ENCODE measurements at regions not wholly inside any gene's neighbourhood (a gene's known extent, or its start where the extent isn't known, plus 50 kb on each side); places are given as distances from the start of the nearest gene placed in this dataset.

GRCh38 chr6:147849401-147850330 is 341.2 kb downstream of the SAMD5 start:
- H3K27me3 Mint-ChIP-seq, result no peaks in the 10 kb centered on the region
- CTCF ChIA-PET, result no interaction called here
- intact Hi-C loops (cut with micrococcal nuclease), result no loop called here

GRCh38 chr6:147852772-147853171 is 344.3 kb downstream of the SAMD5 start:
- no peaks in the 10 kb centered on the region for H3K4me1 Mint-ChIP-seq (ENCODE audit: low read depth)
- no peaks in the 10 kb centered on the region for H3K9me3 Mint-ChIP-seq
- intact Hi-C loops (cut with micrococcal nuclease), result no loop called here
- POLR2A ChIA-PET, result no interaction called here
- CTCF ChIA-PET, result no interaction called here
- H3K4me3 Mint-ChIP-seq, result no peak overlapping the region
- H3K36me3 Mint-ChIP-seq, result no peaks in the 10 kb centered on the region
- no peaks in the 10 kb centered on the region for H3K27me3 Mint-ChIP-seq
- no peak for DNase-seq
- H3K27ac Mint-ChIP-seq, result no peak overlapping the region

More at GRCh38 chr6:147849401-147850330, 341.2 kb downstream of the SAMD5 start:
- no peak for DNase-seq
- Mint-ChIP-seq H3K36me3 (no peaks in the 10 kb centered on the region), H3K9me3 (no peaks in the 10 kb centered on the region), H3K4me1 (ENCODE audit: low read depth) (no peaks in the 10 kb centered on the region), H3K27ac (no peak overlapping the region), H3K4me3 (no peak overlapping the region)
- POLR2A ChIA-PET, result no interaction called here

GRCh38 chr6:147853574-147853973 is 345.1 kb downstream of the SAMD5 start:
- no peaks in the 10 kb centered on the region for H3K4me1 Mint-ChIP-seq (ENCODE audit: low read depth)
- no peaks in the 10 kb centered on the region for H3K36me3 Mint-ChIP-seq

GRCh38 chr6:147855803-147856482 is 347.5 kb downstream of the SAMD5 start:
- H3K9me3 Mint-ChIP-seq, result no peaks in the 10 kb centered on the region
- DNase-seq, result no peak
- H3K27me3 Mint-ChIP-seq, result no peaks in the 10 kb centered on the region
- ChIA-PET CTCF (no interaction called here), POLR2A (no interaction called here)
- intact Hi-C loops (cut with micrococcal nuclease), result no loop called here
- no peak overlapping the region for H3K27ac Mint-ChIP-seq
- no peaks in the 10 kb centered on the region for H3K4me1 Mint-ChIP-seq (ENCODE audit: low read depth)
- no peak overlapping the region for H3K4me3 Mint-ChIP-seq
- no peaks in the 10 kb centered on the region for H3K36me3 Mint-ChIP-seq

More at GRCh38 chr6:147853574-147853973, 345.1 kb downstream of the SAMD5 start:
- H3K4me3 Mint-ChIP-seq, result no peak overlapping the region
- ChIA-PET POLR2A (no interaction called here), CTCF (no interaction called here)
- DNase-seq, result no peak
- intact Hi-C loops (cut with micrococcal nuclease), result no loop called here
- H3K27ac Mint-ChIP-seq, result no peak overlapping the region
- no peaks in the 10 kb centered on the region for H3K9me3 Mint-ChIP-seq
- H3K27me3 Mint-ChIP-seq, result no peaks in the 10 kb centered on the region

GRCh38 chr6:147856687-147857086 is 348.2 kb downstream of the SAMD5 start:
- Mint-ChIP-seq H3K27ac (no peak overlapping the region), H3K27me3 (no peaks in the 10 kb centered on the region), H3K9me3 (no peaks in the 10 kb centered on the region), H3K36me3 (no peaks in the 10 kb centered on the region), H3K4me1 (ENCODE audit: low read depth) (no peaks in the 10 kb centered on the region), H3K4me3 (no peak overlapping the region)
- no peak for DNase-seq
- POLR2A ChIA-PET, result no interaction called here
- intact Hi-C loops (cut with micrococcal nuclease), result no loop called here
- CTCF ChIA-PET, result no interaction called here

GRCh38 chr6:147858421-147858820 is 349.9 kb downstream of the SAMD5 start:
- no peak overlapping the region for H3K4me3 Mint-ChIP-seq
- H3K9me3 Mint-ChIP-seq, result no peaks in the 10 kb centered on the region
- no peaks in the 10 kb centered on the region for H3K36me3 Mint-ChIP-seq
- POLR2A ChIA-PET, result no interaction called here
- intact Hi-C loops (cut with micrococcal nuclease), result no loop called here
- H3K27ac Mint-ChIP-seq, result no peak overlapping the region
- H3K27me3 Mint-ChIP-seq, result no peaks in the 10 kb centered on the region
- H3K4me1 Mint-ChIP-seq (ENCODE audit: low read depth), result no peaks in the 10 kb centered on the region
- no peak for DNase-seq
- CTCF ChIA-PET, result no interaction called here

GRCh38 chr6:147859071-147859470 is 350.6 kb downstream of the SAMD5 start:
- Mint-ChIP-seq H3K4me3 (no peak overlapping the region), H3K27me3 (no peaks in the 10 kb centered on the region), H3K4me1 (ENCODE audit: low read depth) (no peaks in the 10 kb centered on the region), H3K9me3 (no peaks in the 10 kb centered on the region), H3K27ac (no peak overlapping the region), H3K36me3 (no peaks in the 10 kb centered on the region)
- intact Hi-C loops (cut with micrococcal nuclease), result no loop called here
- CTCF ChIA-PET, result no interaction called here
- DNase-seq, result no peak
- POLR2A ChIA-PET, result no interaction called here

- intact Hi-C loops (cut with micrococcal nuclease), result no loop called here
Observed at GRCh38 chr6:147861696-147862095, 353.2 kb downstream of the SAMD5 start.

GRCh38 chr6:147867433-147868226 is 359.1 kb downstream of the SAMD5 start:
- no peak overlapping the region for H3K4me3 Mint-ChIP-seq
- DNase-seq, result no peak
- H3K36me3 Mint-ChIP-seq, result no peaks in the 10 kb centered on the region
- H3K27ac Mint-ChIP-seq, result no peak overlapping the region
- no peaks in the 10 kb centered on the region for H3K9me3 Mint-ChIP-seq
- H3K4me1 Mint-ChIP-seq (ENCODE audit: low read depth), result no peaks in the 10 kb centered on the region
- no peaks in the 10 kb centered on the region for H3K27me3 Mint-ChIP-seq
- POLR2A ChIA-PET, result no interaction called here
- intact Hi-C loops (cut with micrococcal nuclease), result no loop called here
- CTCF ChIA-PET, result no interaction called here

More at GRCh38 chr6:147861696-147862095, 353.2 kb downstream of the SAMD5 start:
- no peaks in the 10 kb centered on the region for H3K9me3 Mint-ChIP-seq
- no peak overlapping the region for H3K27ac Mint-ChIP-seq
- no peaks in the 10 kb centered on the region for H3K27me3 Mint-ChIP-seq
- no peaks in the 10 kb centered on the region for H3K36me3 Mint-ChIP-seq
- no peak for DNase-seq
- CTCF ChIA-PET, result no interaction called here
- no peaks in the 10 kb centered on the region for H3K4me1 Mint-ChIP-seq (ENCODE audit: low read depth)
- no peak overlapping the region for H3K4me3 Mint-ChIP-seq
- POLR2A ChIA-PET, result no interaction called here

GRCh38 chr6:147868427-147869190 is 360.1 kb downstream of the SAMD5 start:
- Mint-ChIP-seq H3K4me1 (ENCODE audit: low read depth) (no peaks in the 10 kb centered on the region), H3K4me3 (no peak overlapping the region), H3K27ac (no peak overlapping the region), H3K9me3 (no peaks in the 10 kb centered on the region), H3K27me3 (no peaks in the 10 kb centered on the region), H3K36me3 (no peaks in the 10 kb centered on the region)
- intact Hi-C loops (cut with micrococcal nuclease), result no loop called here
- no peak for DNase-seq
- POLR2A ChIA-PET, result no interaction called here
- CTCF ChIA-PET, result interaction anchor here (0.9 kb wide), 1 partner anchor 8 kb away, joined by 3 read pairs; no protein-coding TSS in a partner anchor

GRCh38 chr6:147869201-147869600 is 360.7 kb downstream of the SAMD5 start:
- H3K4me1 Mint-ChIP-seq (ENCODE audit: low read depth), result no peaks in the 10 kb centered on the region
- CTCF ChIA-PET, result interaction anchor here (0.9 kb wide), 1 partner anchor 9 kb away, joined by 3 read pairs; no protein-coding TSS in a partner anchor
- H3K9me3 Mint-ChIP-seq, result no peaks in the 10 kb centered on the region
- H3K27ac Mint-ChIP-seq, result no peak overlapping the region
- H3K4me3 Mint-ChIP-seq, result no peak overlapping the region
- no peaks in the 10 kb centered on the region for H3K36me3 Mint-ChIP-seq
- no peak for DNase-seq
- POLR2A ChIA-PET, result no interaction called here
- intact Hi-C loops (cut with micrococcal nuclease), result no loop called here
- no peaks in the 10 kb centered on the region for H3K27me3 Mint-ChIP-seq

- no peak for DNase-seq
- Mint-ChIP-seq H3K4me3 (no peak overlapping the region), H3K27me3 (no peaks in the 10 kb centered on the region), H3K4me1 (ENCODE audit: low read depth) (no peaks in the 10 kb centered on the region), H3K27ac (no peak overlapping the region), H3K9me3 (no peaks in the 10 kb centered on the region), H3K36me3 (no peaks in the 10 kb centered on the region)
- intact Hi-C loops (cut with micrococcal nuclease), result no loop called here
- CTCF ChIA-PET, result no interaction called here
- POLR2A ChIA-PET, result no interaction called here
Observed at GRCh38 chr6:147869869-147870268, 361.4 kb downstream of the SAMD5 start.
